ENCODE measurements at regions not wholly inside any gene's neighbourhood (a gene's known extent, or its start where the extent isn't known, plus 50 kb on each side); places are given as distances from the start of the nearest gene placed in this dataset.

DNA sequence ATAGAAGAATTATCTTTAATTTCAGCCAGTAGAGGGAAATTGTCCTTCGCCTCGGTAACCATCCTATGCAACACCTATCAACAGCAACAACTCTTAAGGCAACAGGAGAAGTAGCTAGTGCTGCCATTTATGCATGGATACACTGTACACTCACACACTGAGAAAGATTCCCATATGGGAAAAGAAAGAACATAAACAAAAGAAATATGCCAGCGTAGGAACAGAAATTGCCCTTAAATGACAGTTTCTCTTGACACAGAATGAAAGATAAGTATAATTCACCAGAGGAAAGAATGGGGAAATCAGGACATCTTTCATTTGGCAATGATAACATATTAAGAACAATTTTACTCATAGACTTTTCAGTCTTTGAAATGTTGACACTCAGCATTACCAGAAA is 466.9 kb downstream of the BCAT1 start:
- Mint-ChIP-seq H3K9me3 (no peaks in the 10 kb centered on the region), H3K4me3 (no peak overlapping the region), H3K4me1 (peaks cover 22% of the 10 kb centered on the region), H3K27ac (no peak overlapping the region), H3K27me3 (ENCODE audit: low read depth) (no peaks in the 10 kb centered on the region), H3K36me3 (no peaks in the 10 kb centered on the region)
- POLR2A ChIA-PET, result no interaction called here
- ATAC-seq (no peak), DNase-seq (ENCODE audit: low spot score) (no peak)
- TF ChIP-seq ZNF263 (CRISPR knock-in tag; IDR thresholded peaks at IDR 0.05; ENCODE audit: low read depth), result no peak
- no peak for TF ChIP-seq CREM (CRISPR knock-in tag; IDR thresholded peaks at IDR 0.05)
- no peak for TF ChIP-seq OVOL2 (CRISPR knock-in tag; IDR thresholded peaks at IDR 0.05; ENCODE audit: borderline replicate concordance)
- TF ChIP-seq EMX1 (CRISPR knock-in tag; IDR thresholded peaks at IDR 0.05), result no peak
- no peak for TF ChIP-seq ZNF219 (CRISPR knock-in tag; IDR thresholded peaks at IDR 0.05; ENCODE audit: borderline replicate concordance)
- no peak for TF ChIP-seq NFATC4 (CRISPR knock-in tag; IDR thresholded peaks at IDR 0.05)
- TF ChIP-seq GABPB1 (CRISPR knock-in tag; IDR thresholded peaks at IDR 0.05), result no peak
- TF ChIP-seq, protein P1, sequence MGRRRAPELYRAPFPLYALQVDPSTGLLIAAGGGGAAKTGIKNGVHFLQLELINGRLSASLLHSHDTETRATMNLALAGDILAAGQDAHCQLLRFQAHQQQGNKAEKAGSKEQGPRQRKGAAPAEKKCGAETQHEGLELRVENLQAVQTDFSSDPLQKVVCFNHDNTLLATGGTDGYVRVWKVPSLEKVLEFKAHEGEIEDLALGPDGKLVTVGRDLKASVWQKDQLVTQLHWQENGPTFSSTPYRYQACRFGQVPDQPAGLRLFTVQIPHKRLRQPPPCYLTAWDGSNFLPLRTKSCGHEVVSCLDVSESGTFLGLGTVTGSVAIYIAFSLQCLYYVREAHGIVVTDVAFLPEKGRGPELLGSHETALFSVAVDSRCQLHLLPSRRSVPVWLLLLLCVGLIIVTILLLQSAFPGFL (CRISPR knock-in tag; IDR thresholded peaks at IDR 0.05; ENCODE audit: borderline replicate concordance), result no peak
- no peak for TF ChIP-seq NR2C2 (CRISPR knock-in tag; IDR thresholded peaks at IDR 0.05)
- TF ChIP-seq, protein P2, sequence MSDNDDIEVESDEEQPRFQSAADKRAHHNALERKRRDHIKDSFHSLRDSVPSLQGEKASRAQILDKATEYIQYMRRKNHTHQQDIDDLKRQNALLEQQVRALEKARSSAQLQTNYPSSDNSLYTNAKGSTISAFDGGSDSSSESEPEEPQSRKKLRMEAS (CRISPR knock-in tag; IDR thresholded peaks at IDR 0.05), result no peak
- TF ChIP-seq ZNF671 (CRISPR knock-in tag; IDR thresholded peaks at IDR 0.05), result no peak
- TF ChIP-seq, protein P3, sequence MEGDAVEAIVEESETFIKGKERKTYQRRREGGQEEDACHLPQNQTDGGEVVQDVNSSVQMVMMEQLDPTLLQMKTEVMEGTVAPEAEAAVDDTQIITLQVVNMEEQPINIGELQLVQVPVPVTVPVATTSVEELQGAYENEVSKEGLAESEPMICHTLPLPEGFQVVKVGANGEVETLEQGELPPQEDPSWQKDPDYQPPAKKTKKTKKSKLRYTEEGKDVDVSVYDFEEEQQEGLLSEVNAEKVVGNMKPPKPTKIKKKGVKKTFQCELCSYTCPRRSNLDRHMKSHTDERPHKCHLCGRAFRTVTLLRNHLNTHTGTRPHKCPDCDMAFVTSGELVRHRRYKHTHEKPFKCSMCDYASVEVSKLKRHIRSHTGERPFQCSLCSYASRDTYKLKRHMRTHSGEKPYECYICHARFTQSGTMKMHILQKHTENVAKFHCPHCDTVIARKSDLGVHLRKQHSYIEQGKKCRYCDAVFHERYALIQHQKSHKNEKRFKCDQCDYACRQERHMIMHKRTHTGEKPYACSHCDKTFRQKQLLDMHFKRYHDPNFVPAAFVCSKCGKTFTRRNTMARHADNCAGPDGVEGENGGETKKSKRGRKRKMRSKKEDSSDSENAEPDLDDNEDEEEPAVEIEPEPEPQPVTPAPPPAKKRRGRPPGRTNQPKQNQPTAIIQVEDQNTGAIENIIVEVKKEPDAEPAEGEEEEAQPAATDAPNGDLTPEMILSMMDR (IDR thresholded peaks at IDR 0.05), result no peak
- CTCF ChIA-PET, result no interaction called here

DNA sequence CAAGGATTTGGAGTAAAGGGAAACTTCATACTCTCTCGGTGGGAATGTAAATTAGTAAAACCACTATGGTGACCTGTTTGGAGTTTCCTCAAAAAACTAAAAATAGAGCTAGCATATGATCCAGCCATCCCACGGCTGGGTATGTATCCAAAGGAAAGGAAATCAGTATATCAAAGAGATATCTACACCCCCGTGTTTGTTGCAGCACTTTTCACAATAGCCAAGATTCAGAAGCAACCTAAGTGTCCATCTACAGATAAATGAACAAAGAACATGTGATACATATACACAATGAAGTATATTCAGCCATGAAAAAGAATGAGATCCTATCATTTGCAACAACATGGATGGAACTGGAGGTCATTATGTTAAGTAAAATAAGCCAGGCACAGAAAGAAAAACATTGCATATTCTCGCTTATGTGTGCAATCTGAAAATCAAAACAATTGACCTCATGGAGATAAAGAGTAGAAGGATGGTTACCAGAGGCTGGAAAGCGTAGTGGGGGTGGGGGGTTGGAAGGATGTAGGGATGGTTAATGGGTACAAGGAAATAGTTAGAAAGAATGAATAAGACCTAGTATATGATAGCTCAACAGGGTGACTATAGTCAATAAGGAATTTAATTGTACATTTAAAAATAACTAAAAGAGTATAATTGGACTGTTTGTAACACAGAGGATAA is 468.0 kb downstream of the BCAT1 start:
- no peak for ATAC-seq
- Mint-ChIP-seq H3K36me3 (no peaks in the 10 kb centered on the region), H3K27ac (no peak overlapping the region), H3K9me3 (no peaks in the 10 kb centered on the region), H3K4me3 (no peak overlapping the region), H3K27me3 (ENCODE audit: low read depth) (no peaks in the 10 kb centered on the region), H3K4me1 (peaks cover 22% of the 10 kb centered on the region)
- TF ChIP-seq, protein P4, sequence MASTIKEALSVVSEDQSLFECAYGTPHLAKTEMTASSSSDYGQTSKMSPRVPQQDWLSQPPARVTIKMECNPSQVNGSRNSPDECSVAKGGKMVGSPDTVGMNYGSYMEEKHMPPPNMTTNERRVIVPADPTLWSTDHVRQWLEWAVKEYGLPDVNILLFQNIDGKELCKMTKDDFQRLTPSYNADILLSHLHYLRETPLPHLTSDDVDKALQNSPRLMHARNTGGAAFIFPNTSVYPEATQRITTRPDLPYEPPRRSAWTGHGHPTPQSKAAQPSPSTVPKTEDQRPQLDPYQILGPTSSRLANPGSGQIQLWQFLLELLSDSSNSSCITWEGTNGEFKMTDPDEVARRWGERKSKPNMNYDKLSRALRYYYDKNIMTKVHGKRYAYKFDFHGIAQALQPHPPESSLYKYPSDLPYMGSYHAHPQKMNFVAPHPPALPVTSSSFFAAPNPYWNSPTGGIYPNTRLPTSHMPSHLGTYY (CRISPR knock-in tag; IDR thresholded peaks at IDR 0.05), result no peak
- no peak for TF ChIP-seq ZNF121 (CRISPR knock-in tag; IDR thresholded peaks at IDR 0.05)
- TF ChIP-seq, protein P2 (CRISPR knock-in tag; IDR thresholded peaks at IDR 0.05), result no peak
- no peak for TF ChIP-seq ELF4 (CRISPR knock-in tag; IDR thresholded peaks at IDR 0.05; ENCODE audit: low read depth)
- TF ChIP-seq, protein P5, sequence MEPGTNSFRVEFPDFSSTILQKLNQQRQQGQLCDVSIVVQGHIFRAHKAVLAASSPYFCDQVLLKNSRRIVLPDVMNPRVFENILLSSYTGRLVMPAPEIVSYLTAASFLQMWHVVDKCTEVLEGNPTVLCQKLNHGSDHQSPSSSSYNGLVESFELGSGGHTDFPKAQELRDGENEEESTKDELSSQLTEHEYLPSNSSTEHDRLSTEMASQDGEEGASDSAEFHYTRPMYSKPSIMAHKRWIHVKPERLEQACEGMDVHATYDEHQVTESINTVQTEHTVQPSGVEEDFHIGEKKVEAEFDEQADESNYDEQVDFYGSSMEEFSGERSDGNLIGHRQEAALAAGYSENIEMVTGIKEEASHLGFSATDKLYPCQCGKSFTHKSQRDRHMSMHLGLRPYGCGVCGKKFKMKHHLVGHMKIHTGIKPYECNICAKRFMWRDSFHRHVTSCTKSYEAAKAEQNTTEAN (CRISPR knock-in tag; IDR thresholded peaks at IDR 0.05), result no peak
- TF ChIP-seq ETV6 (CRISPR knock-in tag; IDR thresholded peaks at IDR 0.05), result no peak
- TF ChIP-seq KAT7 (CRISPR knock-in tag; IDR thresholded peaks at IDR 0.05; ENCODE audit: borderline replicate concordance), result no peak
- ChIA-PET POLR2A (no interaction called here), CTCF (no interaction called here)
- DNase-seq (ENCODE audit: low spot score), result no peak

Measured in WTC11 (cell line).